ENCODE measurements at regions not wholly inside any gene's neighbourhood (a gene's known extent, or its start where the extent isn't known, plus 50 kb on each side); places are given as distances from the start of the nearest gene placed in this dataset.

DNA sequence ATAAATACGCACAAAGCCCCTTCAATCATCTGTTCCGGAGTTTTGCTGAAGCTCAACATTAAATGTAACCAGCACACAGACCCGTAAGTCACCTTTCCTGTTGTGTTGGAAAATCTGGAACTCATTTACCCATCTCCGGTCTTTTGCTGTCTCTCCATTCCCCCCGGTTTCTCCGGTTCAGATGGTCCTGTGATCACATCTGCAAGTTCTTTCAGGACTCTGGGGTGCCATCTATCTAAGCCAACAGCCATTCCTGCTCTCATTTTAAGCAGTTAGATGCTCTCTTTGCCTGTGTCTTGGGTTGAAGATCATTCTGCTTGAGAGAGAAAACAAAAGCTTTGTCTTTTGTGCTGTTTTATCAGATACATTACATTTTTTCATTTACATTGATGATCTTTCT lies 91.7 kb upstream of the TGIF1 start:
- Histone ChIP-seq H3K36me3 (no peaks in the 10 kb centered on the region), H3K27me3 (ENCODE audit: low read depth) (no peaks in the 10 kb centered on the region), H3K9me3 (no peaks in the 10 kb centered on the region), H3K27ac (no peak overlapping the region), H3K4me3 (no peak overlapping the region), H3K4me1 (no peaks in the 10 kb centered on the region)
- DNase-seq (no peak), ATAC-seq (no peak)
- TF ChIP-seq, protein P1, sequence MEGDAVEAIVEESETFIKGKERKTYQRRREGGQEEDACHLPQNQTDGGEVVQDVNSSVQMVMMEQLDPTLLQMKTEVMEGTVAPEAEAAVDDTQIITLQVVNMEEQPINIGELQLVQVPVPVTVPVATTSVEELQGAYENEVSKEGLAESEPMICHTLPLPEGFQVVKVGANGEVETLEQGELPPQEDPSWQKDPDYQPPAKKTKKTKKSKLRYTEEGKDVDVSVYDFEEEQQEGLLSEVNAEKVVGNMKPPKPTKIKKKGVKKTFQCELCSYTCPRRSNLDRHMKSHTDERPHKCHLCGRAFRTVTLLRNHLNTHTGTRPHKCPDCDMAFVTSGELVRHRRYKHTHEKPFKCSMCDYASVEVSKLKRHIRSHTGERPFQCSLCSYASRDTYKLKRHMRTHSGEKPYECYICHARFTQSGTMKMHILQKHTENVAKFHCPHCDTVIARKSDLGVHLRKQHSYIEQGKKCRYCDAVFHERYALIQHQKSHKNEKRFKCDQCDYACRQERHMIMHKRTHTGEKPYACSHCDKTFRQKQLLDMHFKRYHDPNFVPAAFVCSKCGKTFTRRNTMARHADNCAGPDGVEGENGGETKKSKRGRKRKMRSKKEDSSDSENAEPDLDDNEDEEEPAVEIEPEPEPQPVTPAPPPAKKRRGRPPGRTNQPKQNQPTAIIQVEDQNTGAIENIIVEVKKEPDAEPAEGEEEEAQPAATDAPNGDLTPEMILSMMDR (IDR thresholded peaks at IDR 0.05), result no peak
- intact Hi-C loops (cut with DNase I), result no loop called here

GRCh38 chr18:3360211-3360610 lies 89.8 kb upstream of the TGIF1 start:
- Histone ChIP-seq H3K27ac (no peak overlapping the region), H3K4me1 (no peaks in the 10 kb centered on the region), H3K36me3 (no peaks in the 10 kb centered on the region), H3K27me3 (ENCODE audit: low read depth) (no peaks in the 10 kb centered on the region), H3K4me3 (no peak overlapping the region), H3K9me3 (no peaks in the 10 kb centered on the region)
- TF ChIP-seq, protein P1 (IDR thresholded peaks at IDR 0.05), result no peak
- DNase-seq (no peak), ATAC-seq (no peak)
- intact Hi-C loops (cut with DNase I), result no loop called here

- ATAC-seq (no peak), DNase-seq (no peak)
- intact Hi-C loops (cut with DNase I), result no loop called here
- Histone ChIP-seq H3K27ac (no peak overlapping the region), H3K36me3 (no peaks in the 10 kb centered on the region), H3K4me3 (no peak overlapping the region), H3K4me1 (no peaks in the 10 kb centered on the region), H3K27me3 (ENCODE audit: low read depth) (no peaks in the 10 kb centered on the region), H3K9me3 (no peaks in the 10 kb centered on the region)
- TF ChIP-seq, protein P1 (IDR thresholded peaks at IDR 0.05), result no peak
Observed at GRCh38 chr18:3367491-3368091, 82.4 kb upstream of the TGIF1 start.

DNA sequence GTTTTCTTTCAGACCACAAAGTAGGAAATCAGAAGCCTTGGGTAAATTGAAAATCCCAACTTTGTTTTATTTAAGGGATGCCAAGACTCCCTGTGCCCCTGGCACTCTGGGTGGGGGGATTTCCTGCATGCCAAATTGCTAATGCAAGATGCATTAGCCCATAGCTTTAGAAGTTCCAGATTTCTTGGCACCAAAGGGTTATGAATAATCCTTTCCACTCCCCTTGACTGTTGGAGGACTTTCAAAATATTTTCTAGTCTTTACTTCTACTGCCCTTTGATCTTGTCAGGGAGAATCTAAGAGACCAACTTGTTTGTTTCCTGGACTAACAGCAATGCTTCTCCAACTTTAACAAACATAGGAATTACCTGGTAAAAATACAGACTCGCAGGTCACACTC lies 81.8 kb upstream of the TGIF1 start:
- DNase-seq (no peak), ATAC-seq (no peak)
- H3K36me3 ChIP-seq, result no peaks in the 10 kb centered on the region
- TF ChIP-seq, protein P1 (IDR thresholded peaks at IDR 0.05), result no peak
- no peak overlapping the region for H3K27ac ChIP-seq
- intact Hi-C loops (cut with DNase I), result no loop called here
- H3K4me1 ChIP-seq, result no peaks in the 10 kb centered on the region
- no peak overlapping the region for H3K4me3 ChIP-seq
- no peaks in the 10 kb centered on the region for H3K27me3 ChIP-seq (ENCODE audit: low read depth)
- H3K9me3 ChIP-seq, result no peaks in the 10 kb centered on the region

DNA sequence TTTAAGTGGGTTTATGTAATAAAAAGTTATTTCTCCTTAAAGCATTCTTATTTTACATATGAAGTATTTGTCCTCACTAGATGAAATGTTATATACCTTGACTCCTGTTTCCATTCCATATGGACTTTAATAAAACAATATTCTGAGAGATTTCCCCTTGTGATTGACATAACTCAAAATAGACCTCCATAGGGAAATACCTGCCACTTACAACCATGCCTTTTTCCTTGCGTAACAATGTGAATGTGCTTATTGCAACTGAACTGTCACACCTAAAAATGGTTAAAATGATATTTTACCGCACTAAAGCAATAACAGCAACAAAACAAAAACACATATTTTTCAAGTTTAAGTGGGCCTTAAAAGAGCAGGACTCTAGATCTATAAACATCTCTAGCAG lies 70.3 kb upstream of the TGIF1 start:
- Histone ChIP-seq H3K4me3 (no peak overlapping the region), H3K27ac (no peak overlapping the region), H3K4me1 (no peaks in the 10 kb centered on the region), H3K9me3 (no peaks in the 10 kb centered on the region), H3K36me3 (no peaks in the 10 kb centered on the region), H3K27me3 (ENCODE audit: low read depth) (no peaks in the 10 kb centered on the region)
- intact Hi-C loops (cut with DNase I), result no loop called here
- no peak for ATAC-seq
- DNase-seq, result no peak
- TF ChIP-seq, protein P1 (IDR thresholded peaks at IDR 0.05), result no peak
